HCT116 (cell line): ENCODE measurements at regions not wholly inside any gene's neighbourhood (a gene's known extent, or its start where the extent isn't known, plus 50 kb on each side); places are given as distances from the start of the nearest gene placed in this dataset.

Experiments
- ATAC-seq: fragments of 200-7000 bp; cut with Tn5 transposase; 2 replicates; pipeline ENCODE4 v1.9.1; 2020; ENCODE audit warnings: mild to moderate bottlenecking, moderate library complexity
- BruUV-seq: library from RNA; stranded (reverse); fragments of 400-500 nt; replicated peaks from 2 replicates; lab custom pipeline; 2021; lab: Mats Ljungman, UMichigan
- CTCF ChIA-PET: fragments of 300-600 bp; sonication (Branson Sonifier 250); formaldehyde crosslinking; loops from one replicate; lab custom pipeline; 2021; ENCODE audit warnings: antibody characterized with exemption; lab: Charles Lee
- POLR2A ChIA-PET: fragments of 300-600, 350-600 bp; sonication (Branson Sonifier 250); formaldehyde crosslinking; loops from one replicate; lab custom pipeline; 2021; ENCODE audit warnings: antibody characterized with exemption; lab: Charles Lee
- RAD21 ChIA-PET, 2 experiments: fragments of 300-600 bp; sonication (Branson Sonifier 250); formaldehyde crosslinking; loops; one replicate each; lab custom pipeline; 2023; ENCODE audit warnings: low total read pairs in 2 of 2; ENCODE audit not compliant: uncharacterized antibody in 2 of 2, unreplicated experiment in 2 of 2, low non-redundant PET in 1 of 2; lab: Charles Lee
- DNase-seq: peaks from one replicate; pipeline ENCODE4 v3.0.0-alpha.2; 2010; ENCODE audit warnings: low read depth, low spot score
- H2AFZ ChIP-seq: fragments of 200-600 bp; shearing (Covaris generic), sonication (generic); 2 replicates; pipeline ENCODE4 v1.6.1; 2017; ENCODE audit warnings: low read depth, mixed run types, mixed read lengths, antibody characterized with exemption, low read length; ENCODE audit not compliant: poor library complexity, severe bottlenecking
- H3K27ac ChIP-seq: 2 replicates; pipeline ENCODE4 v1.5.1; 2012; ENCODE audit warnings: low read depth, low read length
- H3K27me3 ChIP-seq: fragments of 200-600 bp; sonication (generic); 2 replicates; pipeline ENCODE4 v1.6.1; 2016; ENCODE audit warnings: mixed run types, low read length, mixed read lengths; ENCODE audit not compliant: insufficient read depth
- H3K36me3 ChIP-seq, 2 experiments: fragments of 200-500 bp in 1 of 2; fragments of 200-600 bp in 1 of 2; sonication (Bioruptor generic) in 1 of 2; sonication (generic) in 1 of 2; 2 replicates each; pipeline versions ENCODE4 v1.5.1 to v1.6.1; 2014 to 2016; ENCODE audit warnings: low read length in 2 of 2, inconsistent platforms in 1 of 2, mixed read lengths in 1 of 2, mixed run types in 1 of 2; ENCODE audit not compliant: insufficient read depth in 2 of 2, control insufficient read depth in 1 of 2
- H3K4me1 ChIP-seq, 2 experiments: fragments of 200-600 bp in 1 of 2; sonication (generic) in 1 of 2; 2 replicates each; pipeline versions ENCODE4 v1.5.1 to v1.6.1; 2012 to 2017; ENCODE audit warnings: low read length in 2 of 2, inconsistent platforms in 1 of 2, mild to moderate bottlenecking in 1 of 2, mixed read lengths in 1 of 2, mixed run types in 1 of 2, moderate library complexity in 1 of 2; ENCODE audit not compliant: insufficient read depth in 2 of 2, control insufficient read depth in 1 of 2
- H3K4me2 ChIP-seq: fragments of 200-600 bp; sonication (generic); 2 replicates; pipeline ENCODE4 v1.6.1; 2017; ENCODE audit warnings: mixed run types, low read length, mixed read lengths
- H3K4me3 ChIP-seq, 2 experiments: fragments of 200-600 bp in 1 of 2; sonication (generic) in 1 of 2; replicated peaks in 1 of 2; 2 replicates each; pipeline ENCODE4 v1.5.1; 2011 to 2016; ENCODE audit warnings: low read length in 2 of 2, control low read depth in 1 of 2, low read depth in 1 of 2, mild to moderate bottlenecking in 1 of 2, mixed read lengths in 1 of 2, mixed run types in 1 of 2
- H3K79me2 ChIP-seq: fragments of 200-600 bp; sonication (generic); 2 replicates; pipeline ENCODE4 v1.6.1; 2017; ENCODE audit warnings: mild to moderate bottlenecking, mixed run types, low read length, moderate library complexity, mixed read lengths; ENCODE audit not compliant: insufficient read depth
- H3K9ac ChIP-seq: fragments of 200-600 bp; sonication (generic); 2 replicates; pipeline ENCODE4 v1.6.1; 2016; ENCODE audit warnings: low read length, mixed read lengths
- H3K9me2 ChIP-seq: fragments of 200-600 bp; sonication (generic), shearing (Covaris generic); 2 replicates; pipeline ENCODE4 v1.6.1; 2017; ENCODE audit warnings: mixed run types, mild to moderate bottlenecking, moderate library complexity; ENCODE audit not compliant: insufficient read depth
- H3K9me3 ChIP-seq, 2 experiments: fragments of 200-500 bp in 1 of 2; fragments of 200-600 bp in 1 of 2; sonication (Bioruptor generic) in 1 of 2; sonication (generic) in 1 of 2; 2 replicates each; pipeline ENCODE4 v1.6.1; 2014 to 2017; ENCODE audit warnings: low read length in 2 of 2, mixed read lengths in 2 of 2, inconsistent platforms in 1 of 2, low read depth in 1 of 2, mild to moderate bottlenecking in 1 of 2, mixed run types in 1 of 2, moderate library complexity in 1 of 2; ENCODE audit not compliant: control insufficient read depth in 1 of 2, insufficient read depth in 1 of 2
- H4K20me1 ChIP-seq: fragments of 200-600 bp; sonication (generic), shearing (Covaris generic); 2 replicates; pipeline ENCODE4 v1.6.1; 2017; ENCODE audit warnings: mixed run types, mild to moderate bottlenecking, moderate library complexity; ENCODE audit not compliant: insufficient read depth
- CBX3 ChIP-seq: IDR thresholded peaks from 2 replicates; pipeline ENCODE4 v1.6.1; 2012; ENCODE audit warnings: low read depth
- EGR1 ChIP-seq: IDR thresholded peaks from 2 replicates; pipeline ENCODE4 v1.6.1; 2012; ENCODE audit warnings: low read depth
- ELF1 ChIP-seq: IDR thresholded peaks from 2 replicates; pipeline ENCODE4 v1.6.1; 2012; ENCODE audit warnings: low read depth, borderline replicate concordance
- EZH2 ChIP-seq: fragments of 200-600 bp; sonication (generic); IDR thresholded peaks from 2 replicates; pipeline ENCODE4 v1.6.1; 2017; ENCODE audit warnings: antibody characterized with exemption, mixed run types
- EZH2phosphoT487 ChIP-seq: fragments of 200-600 bp; IDR thresholded peaks from 2 replicates; pipeline ENCODE4 v1.6.1; 2018; ENCODE audit warnings: antibody characterized with exemption, borderline replicate concordance
- FOSL1 ChIP-seq: IDR thresholded peaks from 2 replicates; pipeline ENCODE4 v1.6.1; 2012; ENCODE audit warnings: low read depth
- RAD21 ChIP-seq: IDR thresholded peaks from 2 replicates; pipeline ENCODE4 v1.6.1; 2012; ENCODE audit warnings: low read depth, mild to moderate bottlenecking
- SIN3A ChIP-seq: IDR thresholded peaks from 2 replicates; pipeline ENCODE4 v1.6.1; 2012; ENCODE audit warnings: low read depth
- SP1 ChIP-seq: IDR thresholded peaks from 2 replicates; pipeline ENCODE4 v1.6.1; 2012; ENCODE audit warnings: low read depth
- YY1 ChIP-seq: IDR thresholded peaks from 2 replicates; pipeline ENCODE4 v1.6.1; 2011; ENCODE audit warnings: low read length, low read depth, moderate library complexity, mild to moderate bottlenecking; ENCODE audit not compliant: insufficient replicate concordance; ENCODE audit errors: extremely low read depth
- ZFX ChIP-seq: fragments of 450-650 bp; IDR thresholded peaks from 2 replicates; pipeline ENCODE4 v1.6.1; 2017
- ZNF274 ChIP-seq: fragments of 200-500 bp; sonication (Bioruptor generic); IDR thresholded peaks from 2 replicates; pipeline ENCODE4 v1.6.1; 2014; ENCODE audit warnings: mild to moderate bottlenecking, low read depth, low read length, inconsistent platforms
- intact Hi-C: fragments of 100-400 bp; cut with micrococcal nuclease; formaldehyde crosslinking; loops from 2 replicates; pipeline ENCODE4 v1.10.0; 2022
- TF ChIP-seq, protein P1 (sequence below): IDR thresholded peaks from 2 replicates; pipeline ENCODE4 v1.6.1; 2011; ENCODE audit warnings: mild to moderate bottlenecking, low read length, moderate library complexity; ENCODE audit not compliant: insufficient replicate concordance; ENCODE audit errors: extremely low read depth
- TF ChIP-seq, protein P2 (sequence below): IDR thresholded peaks from 2 replicates; pipeline ENCODE4 v1.6.1; 2012; ENCODE audit warnings: low read depth
- TF ChIP-seq, protein P3 (sequence below): IDR thresholded peaks from 2 replicates; pipeline ENCODE4 v1.6.1; 2012
- TF ChIP-seq, protein P4 (sequence below), 3 experiments: fragments of 200-600 bp in 1 of 3; sonication (generic) in 1 of 3; IDR thresholded peaks in 2 of 3; conservative IDR thresholded peaks in 1 of 3; 2 replicates each; pipeline ENCODE4 v1.5.1; 2012 to 2017; ENCODE audit warnings: low read depth in 2 of 3, low read length in 2 of 3, antibody characterized with exemption in 1 of 3, borderline replicate concordance in 1 of 3, control low read depth in 1 of 3, mild to moderate bottlenecking in 1 of 3, mixed read lengths in 1 of 3, mixed run types in 1 of 3, moderate library complexity in 1 of 3; ENCODE audit not compliant: insufficient read depth in 1 of 3

DNA sequence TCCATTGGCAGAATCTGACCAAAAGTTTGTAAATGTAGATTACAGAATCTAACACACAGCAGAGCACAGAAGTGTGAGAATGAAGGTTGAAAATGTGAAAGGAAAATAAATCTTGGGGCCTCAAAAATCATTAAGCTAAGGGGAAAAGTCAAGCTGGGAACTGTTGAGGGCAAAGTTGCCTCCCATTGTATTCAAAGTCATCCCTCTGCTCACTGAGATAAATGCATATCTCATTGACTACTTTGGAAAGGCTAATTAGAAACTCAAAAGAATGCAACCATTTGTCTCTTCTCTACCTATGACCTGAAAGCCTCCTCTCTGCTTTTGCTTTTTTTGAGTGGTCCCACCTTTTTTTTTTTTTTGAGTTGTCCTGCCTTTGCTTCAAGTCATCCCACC lies 97.4 kb upstream of the ATF7IP start:
- Histone ChIP-seq H2AFZ (no peak overlapping the region), H3K9me3 (peaks cover 4 to 8% of the 10 kb centered on the region in 2 experiments; a peak in 1 of 4 replicates), H3K36me3 (no peaks in the 10 kb centered on the region), H3K4me1 (no peaks in the 10 kb centered on the region), H3K27ac (no peak overlapping the region), H4K20me1 (no peaks in the 10 kb centered on the region), H3K9me2 (no peaks in the 10 kb centered on the region), H3K27me3 (no peaks in the 10 kb centered on the region), H3K4me2 (no peak overlapping the region), H3K79me2 (no peaks in the 10 kb centered on the region), H3K9ac (no peak overlapping the region), H3K4me3 (no peak overlapping the region)
- DNase-seq (no peak), ATAC-seq (no peak)
- no TSS peak for BruUV-seq
- ChIA-PET RAD21 (no interaction called here), CTCF (no interaction called here), POLR2A (no interaction called here)
- TF ChIP-seq SP1 = no peak
- TF ChIP-seq, protein P1, sequence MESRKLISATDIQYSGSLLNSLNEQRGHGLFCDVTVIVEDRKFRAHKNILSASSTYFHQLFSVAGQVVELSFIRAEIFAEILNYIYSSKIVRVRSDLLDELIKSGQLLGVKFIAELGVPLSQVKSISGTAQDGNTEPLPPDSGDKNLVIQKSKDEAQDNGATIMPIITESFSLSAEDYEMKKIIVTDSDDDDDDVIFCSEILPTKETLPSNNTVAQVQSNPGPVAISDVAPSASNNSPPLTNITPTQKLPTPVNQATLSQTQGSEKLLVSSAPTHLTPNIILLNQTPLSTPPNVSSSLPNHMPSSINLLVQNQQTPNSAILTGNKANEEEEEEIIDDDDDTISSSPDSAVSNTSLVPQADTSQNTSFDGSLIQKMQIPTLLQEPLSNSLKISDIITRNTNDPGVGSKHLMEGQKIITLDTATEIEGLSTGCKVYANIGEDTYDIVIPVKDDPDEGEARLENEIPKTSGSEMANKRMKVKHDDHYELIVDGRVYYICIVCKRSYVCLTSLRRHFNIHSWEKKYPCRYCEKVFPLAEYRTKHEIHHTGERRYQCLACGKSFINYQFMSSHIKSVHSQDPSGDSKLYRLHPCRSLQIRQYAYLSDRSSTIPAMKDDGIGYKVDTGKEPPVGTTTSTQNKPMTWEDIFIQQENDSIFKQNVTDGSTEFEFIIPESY = no peak
- TF ChIP-seq EZH2phosphoT487 = no peak
- TF ChIP-seq SIN3A = no peak
- no peak for TF ChIP-seq ZNF274
- TF ChIP-seq, protein P2, sequence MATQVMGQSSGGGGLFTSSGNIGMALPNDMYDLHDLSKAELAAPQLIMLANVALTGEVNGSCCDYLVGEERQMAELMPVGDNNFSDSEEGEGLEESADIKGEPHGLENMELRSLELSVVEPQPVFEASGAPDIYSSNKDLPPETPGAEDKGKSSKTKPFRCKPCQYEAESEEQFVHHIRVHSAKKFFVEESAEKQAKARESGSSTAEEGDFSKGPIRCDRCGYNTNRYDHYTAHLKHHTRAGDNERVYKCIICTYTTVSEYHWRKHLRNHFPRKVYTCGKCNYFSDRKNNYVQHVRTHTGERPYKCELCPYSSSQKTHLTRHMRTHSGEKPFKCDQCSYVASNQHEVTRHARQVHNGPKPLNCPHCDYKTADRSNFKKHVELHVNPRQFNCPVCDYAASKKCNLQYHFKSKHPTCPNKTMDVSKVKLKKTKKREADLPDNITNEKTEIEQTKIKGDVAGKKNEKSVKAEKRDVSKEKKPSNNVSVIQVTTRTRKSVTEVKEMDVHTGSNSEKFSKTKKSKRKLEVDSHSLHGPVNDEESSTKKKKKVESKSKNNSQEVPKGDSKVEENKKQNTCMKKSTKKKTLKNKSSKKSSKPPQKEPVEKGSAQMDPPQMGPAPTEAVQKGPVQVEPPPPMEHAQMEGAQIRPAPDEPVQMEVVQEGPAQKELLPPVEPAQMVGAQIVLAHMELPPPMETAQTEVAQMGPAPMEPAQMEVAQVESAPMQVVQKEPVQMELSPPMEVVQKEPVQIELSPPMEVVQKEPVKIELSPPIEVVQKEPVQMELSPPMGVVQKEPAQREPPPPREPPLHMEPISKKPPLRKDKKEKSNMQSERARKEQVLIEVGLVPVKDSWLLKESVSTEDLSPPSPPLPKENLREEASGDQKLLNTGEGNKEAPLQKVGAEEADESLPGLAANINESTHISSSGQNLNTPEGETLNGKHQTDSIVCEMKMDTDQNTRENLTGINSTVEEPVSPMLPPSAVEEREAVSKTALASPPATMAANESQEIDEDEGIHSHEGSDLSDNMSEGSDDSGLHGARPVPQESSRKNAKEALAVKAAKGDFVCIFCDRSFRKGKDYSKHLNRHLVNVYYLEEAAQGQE = no peak
- no peak for TF ChIP-seq RAD21
- TF ChIP-seq FOSL1 = no peak
- TF ChIP-seq EGR1 = no peak
- no peak for TF ChIP-seq CBX3
- no peak for TF ChIP-seq EZH2
- TF ChIP-seq, protein P3, sequence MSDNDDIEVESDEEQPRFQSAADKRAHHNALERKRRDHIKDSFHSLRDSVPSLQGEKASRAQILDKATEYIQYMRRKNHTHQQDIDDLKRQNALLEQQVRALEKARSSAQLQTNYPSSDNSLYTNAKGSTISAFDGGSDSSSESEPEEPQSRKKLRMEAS = no peak
- TF ChIP-seq ELF1 = no peak
- TF ChIP-seq ZFX = no peak
- no peak for TF ChIP-seq YY1
- TF ChIP-seq, protein P4, sequence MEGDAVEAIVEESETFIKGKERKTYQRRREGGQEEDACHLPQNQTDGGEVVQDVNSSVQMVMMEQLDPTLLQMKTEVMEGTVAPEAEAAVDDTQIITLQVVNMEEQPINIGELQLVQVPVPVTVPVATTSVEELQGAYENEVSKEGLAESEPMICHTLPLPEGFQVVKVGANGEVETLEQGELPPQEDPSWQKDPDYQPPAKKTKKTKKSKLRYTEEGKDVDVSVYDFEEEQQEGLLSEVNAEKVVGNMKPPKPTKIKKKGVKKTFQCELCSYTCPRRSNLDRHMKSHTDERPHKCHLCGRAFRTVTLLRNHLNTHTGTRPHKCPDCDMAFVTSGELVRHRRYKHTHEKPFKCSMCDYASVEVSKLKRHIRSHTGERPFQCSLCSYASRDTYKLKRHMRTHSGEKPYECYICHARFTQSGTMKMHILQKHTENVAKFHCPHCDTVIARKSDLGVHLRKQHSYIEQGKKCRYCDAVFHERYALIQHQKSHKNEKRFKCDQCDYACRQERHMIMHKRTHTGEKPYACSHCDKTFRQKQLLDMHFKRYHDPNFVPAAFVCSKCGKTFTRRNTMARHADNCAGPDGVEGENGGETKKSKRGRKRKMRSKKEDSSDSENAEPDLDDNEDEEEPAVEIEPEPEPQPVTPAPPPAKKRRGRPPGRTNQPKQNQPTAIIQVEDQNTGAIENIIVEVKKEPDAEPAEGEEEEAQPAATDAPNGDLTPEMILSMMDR (IDR thresholded peaks at IDR 0.05 in 2 of 3, conservative IDR thresholded peaks at IDR 0.05 in 1 of 3; ENCODE audit: borderline replicate concordance in 1 of 3, insufficient read depth in 1 of 3, low read depth in 2 of 3, low read length in 2 of 3) = no peak
- intact Hi-C loops = no loop called here
